Left lung (tissue), 4 donors: ENCODE measurements at regions not wholly inside any gene's neighbourhood (a gene's known extent, or its start where the extent isn't known, plus 50 kb on each side); places are given as distances from the start of the nearest gene placed in this dataset.

Experiments used
- ATAC-seq: fragments of 200-7000 bp; cut with Tn5 transposase; one replicate; pipeline ENCODE4 v1.9.1; 2020; ENCODE audit warnings: moderate library complexity
- DNase-seq, 4 donors: peaks; one replicate each; pipeline ENCODE4 v3.0.0-alpha.2; 2013 to 2020
- H3K27ac ChIP-seq, 2 donors: fragments of 200-600 bp; sonication (generic) in 1 of 2; one replicate each; pipeline versions ENCODE4 v1.5.0 to v1.8.0; 2020 to 2021
- H3K27me3 ChIP-seq, 2 donors: fragments of 200-600 bp; sonication (generic) in 1 of 2; one replicate each; pipeline versions ENCODE4 v1.5.0 to v1.8.0; 2020 to 2021
- H3K36me3 ChIP-seq, 2 donors: fragments of 200-600 bp; sonication (generic) in 1 of 2; one replicate each; pipeline versions ENCODE4 v1.5.0 to v1.8.0; 2020 to 2021
- H3K4me1 ChIP-seq, 2 donors: fragments of 200-600 bp; one replicate each; pipeline ENCODE4 v1.8.0; 2021
- H3K4me3 ChIP-seq, 2 donors: fragments of 200-600 bp; sonication (generic) in 1 of 2; one replicate each; pipeline versions ENCODE4 v1.5.0 to v1.8.0; 2020 to 2021; ENCODE audit warnings: mild to moderate bottlenecking in 1 of 2
- H3K9me3 ChIP-seq, 2 donors: fragments of 200-600 bp; sonication (generic) in 1 of 2; one replicate each; pipeline versions ENCODE4 v1.5.0 to v1.8.0; 2020 to 2021
- CTCF ChIP-seq, 2 donors: fragments of 200-600 bp; sonication (generic) in 1 of 2; IDR thresholded peaks; one replicate each; pipeline versions ENCODE4 v1.5.0 to v1.8.0; 2021; ENCODE audit warnings: antibody characterized with exemption in 2 of 2
- intact Hi-C, 2 donors: fragments of 100-400 bp; cut with DNase I; formaldehyde crosslinking; loops; one replicate each; pipeline versions ENCODE4 v1.11.2 to v1.14.2; 2022
- donor health status: DM: no; HTN: yes; CAD: no.
- donor health status: DM: no; HTN: no; CAD: no.

GRCh38 chr7:24383055-24383454 lies 99.1 kb downstream of the NPY start:
- no peak for ATAC-seq
- no peaks in the 10 kb centered on the region for H3K4me1 ChIP-seq
- TF ChIP-seq CTCF (IDR thresholded peaks at IDR 0.05): no peak
- H3K27ac ChIP-seq: no peak overlapping the region
- no peak overlapping the region for H3K4me3 ChIP-seq
- no peaks in the 10 kb centered on the region for H3K36me3 ChIP-seq
- H3K27me3 ChIP-seq: no peaks in the 10 kb centered on the region
- no peaks in the 10 kb centered on the region for H3K9me3 ChIP-seq
- DNase-seq: no peak
- intact Hi-C loops: no loop called here

GRCh38 chr7:24384362-24385030 lies 100.5 kb downstream of the NPY start:
- TF ChIP-seq CTCF (IDR thresholded peaks at IDR 0.05): no peak
- Histone ChIP-seq H3K27me3 (no peaks in the 10 kb centered on the region), H3K4me1 (no peaks in the 10 kb centered on the region), H3K9me3 (no peaks in the 10 kb centered on the region), H3K36me3 (no peaks in the 10 kb centered on the region), H3K27ac (no peak overlapping the region), H3K4me3 (no peak overlapping the region)
- DNase-seq (no peak), ATAC-seq (peak; percentile 74)
- intact Hi-C loops: no loop called here

- no peak overlapping the region for H3K27ac ChIP-seq
- DNase-seq: no peak
These were observed 104.2 kb downstream of the NPY start for GRCh38 chr7:24388212-24388611.

GRCh38 chr7:24390376-24391157 lies 106.6 kb downstream of the NPY start:
- Histone ChIP-seq H3K36me3 (no peaks in the 10 kb centered on the region), H3K9me3 (no peaks in the 10 kb centered on the region), H3K27me3 (no peaks in the 10 kb centered on the region), H3K27ac (no peak overlapping the region), H3K4me1 (no peaks in the 10 kb centered on the region), H3K4me3 (no peak overlapping the region)
- TF ChIP-seq CTCF (IDR thresholded peaks at IDR 0.05): no peak
- ATAC-seq (no peak), DNase-seq (no peak)
- intact Hi-C loops: no loop called here

More at GRCh38 chr7:24388212-24388611, 104.2 kb downstream of the NPY start:
- Histone ChIP-seq H3K4me1 (no peaks in the 10 kb centered on the region), H3K9me3 (no peaks in the 10 kb centered on the region), H3K4me3 (no peak overlapping the region), H3K36me3 (no peaks in the 10 kb centered on the region), H3K27me3 (no peaks in the 10 kb centered on the region)
- no peak for ATAC-seq
- intact Hi-C loops: no loop called here
- no peak for TF ChIP-seq CTCF (IDR thresholded peaks at IDR 0.05)

GRCh38 chr7:24392774-24393173 lies 108.8 kb downstream of the NPY start:
- intact Hi-C loops: no loop called here
- Histone ChIP-seq H3K27me3 (no peaks in the 10 kb centered on the region), H3K4me1 (no peaks in the 10 kb centered on the region), H3K4me3 (no peak overlapping the region), H3K36me3 (no peaks in the 10 kb centered on the region), H3K9me3 (no peaks in the 10 kb centered on the region), H3K27ac (no peak overlapping the region)
- DNase-seq (no peak), ATAC-seq (no peak)
- no peak for TF ChIP-seq CTCF (IDR thresholded peaks at IDR 0.05)
